ENCODE measurements at regions not wholly inside any gene's neighbourhood (a gene's known extent, or its start where the extent isn't known, plus 50 kb on each side); places are given as distances from the start of the nearest gene placed in this dataset.

GRCh38 chr14:39859314-39859713 lies 427.1 kb upstream of the FBXO33 start:
- Histone ChIP-seq H3K79me2 (ENCODE audit: insufficient read depth, low read length) (no peaks in the 10 kb centered on the region), H3K23ac (ENCODE audit: insufficient read length, low read depth, low read length) (no peak overlapping the region), H2BK15ac (ENCODE audit: low read depth, low read length) (no peak overlapping the region), H3K56ac (ENCODE audit: insufficient read length, low read depth, low read length) (no peak overlapping the region), H3K4ac (ENCODE audit: low read depth, low read length) (no peak overlapping the region), H4K8ac (replicated peaks; ENCODE audit: insufficient read length, low read depth, low read length) (no peak overlapping the region), H3T11ph (ENCODE audit: low read length) (no peak overlapping the region), H3K4me2 (ENCODE audit: insufficient read depth, insufficient read length, low read length) (no peak overlapping the region), H4K5ac (ENCODE audit: insufficient read length, low read depth, low read length) (no peak overlapping the region), H4K91ac (ENCODE audit: insufficient read length, low read depth, low read length) (no peak overlapping the region), H3K9me3 (ENCODE audit: control insufficient read depth, low read depth, low read length) (no peaks in the 10 kb centered on the region), H3K9ac (ENCODE audit: extremely low read depth, insufficient read length, low read length) (no peak overlapping the region), H3K14ac (ENCODE audit: insufficient read depth, low read length) (no peak overlapping the region), H3K79me1 (ENCODE audit: insufficient read depth, low read depth, low read length, poor library complexity, severe bottlenecking) (no peaks in the 10 kb centered on the region), H3K27ac (ENCODE audit: insufficient read length, low read depth, low read length) (no peak overlapping the region), H2BK20ac (ENCODE audit: low read depth, low read length, poor library complexity, severe bottlenecking) (no peak overlapping the region), H2AK5ac (ENCODE audit: insufficient read length, low read length) (no peak overlapping the region), H2BK5ac (ENCODE audit: insufficient read length, low read length) (no peak overlapping the region), H3K18ac (ENCODE audit: insufficient read length, low read depth, low read length) (no peak overlapping the region), H2AFZ (ENCODE audit: low read length) (no peak overlapping the region), H2BK120ac (ENCODE audit: low read depth, low read length, poor library complexity, severe bottlenecking) (no peak overlapping the region), H3K23me2 (ENCODE audit: insufficient read length, low read depth, low read length, poor library complexity, severe bottlenecking) (no peaks in the 10 kb centered on the region), H3K4me1 (ENCODE audit: insufficient read depth, low read length) (peaks cover 5% of the 10 kb centered on the region), H3K27me3 (ENCODE audit: insufficient read depth, low read length) (no peaks in the 10 kb centered on the region), H2BK12ac (ENCODE audit: insufficient read length, low read depth, low read length) (no peak overlapping the region), H4K20me1 (ENCODE audit: control insufficient read depth, insufficient read depth, insufficient read length) (no peaks in the 10 kb centered on the region)
- H3K27me3 Mint-ChIP-seq (ENCODE audit: low read depth): no peaks in the 10 kb centered on the region
- H3K36me3 Mint-ChIP-seq (ENCODE audit: insufficient read depth in 1 of 3, low read depth in 3 of 3): no peaks in the 10 kb centered on the region
- DNase-seq: no peak
- H3K4me1 Mint-ChIP-seq: peaks cover 9 to 10% of the 10 kb centered on the region in 2 experiments
- no peak overlapping the region for H3K4me3 Mint-ChIP-seq
- no peak overlapping the region for H3K27ac Mint-ChIP-seq
- no peaks in the 10 kb centered on the region for H3K9me3 Mint-ChIP-seq
- TF ChIP-seq CTCF (conservative IDR thresholded peaks at IDR 0.05): no peak
